Upper lobe of left lung (tissue), 4 donors: ENCODE measurements at regions not wholly inside any gene's neighbourhood (a gene's known extent, or its start where the extent isn't known, plus 50 kb on each side); places are given as distances from the start of the nearest gene placed in this dataset.
"Not testable (repeated sequence)": the region's sequence is repeated elsewhere in the genome, so short reads cannot be mapped to it uniquely, and the experiment has no call there.

ENCODE experiments used
- POLR2A ChIP-seq, 4 donors: fragments of 450-650 bp; IDR thresholded peaks; one replicate each; pipeline ENCODE4 v1.5.1; 2016 to 2017; ENCODE audit warnings: antibody characterized with exemption in 4 of 4, mild to moderate bottlenecking in 2 of 4
- POLR2AphosphoS5 ChIP-seq, 2 donors: sonication (generic); formaldehyde crosslinking; IDR thresholded peaks; one replicate each; pipeline ENCODE4 v1.5.1; 2017; ENCODE audit warnings: antibody characterized with exemption in 2 of 2
- TF ChIP-seq, protein P1 (sequence below), 6 experiments: fragments of 450-650 bp in 4 of 6; fragments of 200-600 bp in 2 of 6; sonication (generic) in 2 of 6; IDR thresholded peaks; one replicate each; pipeline ENCODE4 v1.5.1; 2016 to 2019; ENCODE audit warnings: antibody characterized with exemption in 6 of 6

DNA sequence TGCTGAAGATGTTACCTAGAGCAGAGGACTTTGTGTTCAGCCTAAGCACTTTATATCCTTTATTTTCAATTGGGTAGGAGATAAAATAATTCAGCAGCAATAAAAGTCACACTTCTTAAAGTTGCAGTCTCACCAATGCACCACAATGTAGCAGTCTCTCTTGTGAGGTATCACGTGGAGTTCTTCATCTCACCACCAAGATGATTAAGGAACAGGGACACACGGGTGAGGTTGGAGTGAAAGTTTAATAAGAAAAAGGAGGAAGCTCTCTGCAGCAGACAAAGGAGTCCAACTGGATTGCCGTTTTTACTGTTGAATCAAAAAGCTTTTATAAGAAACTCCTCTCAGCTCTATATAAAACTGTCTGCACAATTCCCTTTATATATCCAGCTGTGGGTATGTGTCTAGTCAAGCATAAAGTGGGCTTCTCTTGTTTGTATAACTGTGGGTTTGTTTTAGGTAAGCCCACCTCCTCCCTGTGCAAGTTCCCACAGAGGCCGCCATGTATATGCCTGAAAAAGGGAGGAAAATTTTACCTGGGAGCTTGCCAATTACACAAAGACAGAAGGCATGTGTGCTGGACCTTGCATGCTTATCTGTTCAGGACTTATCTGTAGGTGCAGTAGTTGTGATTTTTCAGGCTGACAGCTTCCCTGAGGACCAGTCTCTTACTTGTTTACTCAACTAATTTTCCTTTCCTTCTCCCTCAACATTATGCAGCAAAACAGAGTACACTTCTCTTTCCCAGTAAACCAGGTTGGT lies 1497.2 kb upstream of the TPTE start:
- not testable (repeated sequence) for TF ChIP-seq POLR2A, POLR2AphosphoS5 (IDR thresholded peaks at IDR 0.05)
- TF ChIP-seq, protein P1, sequence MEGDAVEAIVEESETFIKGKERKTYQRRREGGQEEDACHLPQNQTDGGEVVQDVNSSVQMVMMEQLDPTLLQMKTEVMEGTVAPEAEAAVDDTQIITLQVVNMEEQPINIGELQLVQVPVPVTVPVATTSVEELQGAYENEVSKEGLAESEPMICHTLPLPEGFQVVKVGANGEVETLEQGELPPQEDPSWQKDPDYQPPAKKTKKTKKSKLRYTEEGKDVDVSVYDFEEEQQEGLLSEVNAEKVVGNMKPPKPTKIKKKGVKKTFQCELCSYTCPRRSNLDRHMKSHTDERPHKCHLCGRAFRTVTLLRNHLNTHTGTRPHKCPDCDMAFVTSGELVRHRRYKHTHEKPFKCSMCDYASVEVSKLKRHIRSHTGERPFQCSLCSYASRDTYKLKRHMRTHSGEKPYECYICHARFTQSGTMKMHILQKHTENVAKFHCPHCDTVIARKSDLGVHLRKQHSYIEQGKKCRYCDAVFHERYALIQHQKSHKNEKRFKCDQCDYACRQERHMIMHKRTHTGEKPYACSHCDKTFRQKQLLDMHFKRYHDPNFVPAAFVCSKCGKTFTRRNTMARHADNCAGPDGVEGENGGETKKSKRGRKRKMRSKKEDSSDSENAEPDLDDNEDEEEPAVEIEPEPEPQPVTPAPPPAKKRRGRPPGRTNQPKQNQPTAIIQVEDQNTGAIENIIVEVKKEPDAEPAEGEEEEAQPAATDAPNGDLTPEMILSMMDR (IDR thresholded peaks at IDR 0.05), result not testable (repeated sequence)
